Fibroblast of pulmonary artery (primary cell): ENCODE measurements at regions not wholly inside any gene's neighbourhood (a gene's known extent, or its start where the extent isn't known, plus 50 kb on each side); places are given as distances from the start of the nearest gene placed in this dataset.

Source experiments
- DNase-seq: peaks from one replicate; pipeline ENCODE4 v3.0.0-alpha.2; 2010; ENCODE audit warnings: low read depth
- H3K4me3 ChIP-seq: replicated peaks from 2 replicates; pipeline ENCODE4 v1.5.1; 2011; ENCODE audit warnings: low read depth, mild to moderate bottlenecking, control low read depth, low read length, moderate library complexity
- CTCF ChIP-seq: IDR thresholded peaks from 2 replicates; pipeline ENCODE4 v1.5.1; 2011; ENCODE audit warnings: mild to moderate bottlenecking, control low read depth, low read length, inconsistent platforms; ENCODE audit errors: missing control alignments

GRCh38 chr2:147356157-147356556, 488.7 kb upstream of the ACVR2A start:
- no peak overlapping the region for H3K4me3 ChIP-seq
- no peak for DNase-seq
- no peak for TF ChIP-seq CTCF

DNA sequence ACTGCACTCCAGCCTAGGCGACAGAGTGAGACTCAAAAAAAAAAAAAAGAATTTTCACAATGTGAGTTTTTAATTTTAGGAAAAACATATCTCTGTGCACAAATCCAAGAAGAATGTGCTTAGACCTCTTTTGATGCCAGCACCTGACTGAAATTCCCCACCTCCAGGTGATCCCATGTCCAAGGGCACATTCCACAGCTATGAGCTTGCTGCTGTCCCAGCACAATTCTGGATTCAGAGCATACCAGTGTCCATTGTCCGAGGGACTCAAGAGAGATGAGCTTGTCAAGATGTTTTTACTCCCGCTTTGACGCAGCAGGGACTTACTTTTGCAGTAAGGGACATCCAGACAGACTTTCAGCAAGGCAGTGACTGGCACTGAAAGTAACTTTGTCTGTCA, 489.1 kb upstream of the ACVR2A start:
- no peak overlapping the region for H3K4me3 ChIP-seq
- TF ChIP-seq CTCF: no peak
- DNase-seq: no peak

DNA sequence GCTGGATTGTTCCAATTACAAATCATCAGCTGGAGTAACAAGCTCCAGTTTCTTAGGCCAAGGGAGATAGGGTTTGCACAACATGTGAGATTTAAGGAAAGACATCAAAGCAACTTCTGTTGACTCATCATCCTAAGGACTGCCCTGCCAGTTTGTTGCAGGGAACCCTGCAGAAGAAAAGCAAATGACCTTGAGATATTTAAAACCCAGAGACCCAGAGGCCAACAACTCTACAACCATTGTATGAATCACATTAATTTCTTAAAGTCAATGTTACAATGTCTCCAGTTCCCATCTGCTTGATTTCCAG, 491.8 kb upstream of the ACVR2A start:
- no peak for TF ChIP-seq CTCF
- no peak for DNase-seq
- H3K4me3 ChIP-seq: no peak overlapping the region

DNA sequence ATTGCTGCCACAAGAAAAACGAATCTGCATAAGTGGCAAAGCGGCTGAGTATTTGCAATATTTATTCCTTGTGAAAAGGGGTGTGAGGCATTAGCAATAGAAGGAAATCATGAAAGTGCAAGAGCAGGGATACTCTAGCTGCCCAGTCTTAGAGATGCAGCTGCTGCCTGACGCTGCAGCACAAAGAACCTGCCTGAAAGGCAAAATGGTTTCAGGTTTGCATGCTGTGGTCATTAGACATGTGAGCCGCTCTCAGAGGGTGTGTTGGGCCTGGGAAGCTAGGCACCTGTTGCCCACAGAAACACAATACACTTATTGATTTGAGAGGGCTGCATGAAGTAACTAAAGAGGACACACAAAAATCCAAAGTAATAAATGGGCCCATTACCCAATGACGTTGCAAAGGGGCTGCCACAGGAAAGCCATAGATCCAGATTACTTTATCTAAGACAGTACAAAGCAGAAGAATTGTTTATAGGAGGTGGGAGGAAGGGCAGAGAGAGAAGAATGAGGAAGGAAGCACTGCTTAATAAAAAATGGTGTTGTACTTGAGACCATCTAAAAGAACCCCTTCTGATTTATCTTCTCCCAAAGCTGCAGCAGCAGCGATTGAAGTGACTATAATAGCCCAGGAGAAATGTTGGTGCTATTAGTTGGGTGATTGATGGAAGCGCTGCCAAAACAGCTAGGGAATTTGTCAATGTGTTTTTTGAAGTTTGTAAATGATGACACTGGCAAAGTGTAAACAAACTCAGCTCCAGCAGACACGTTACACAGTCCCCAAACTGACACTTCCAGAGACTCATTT, 492.4 kb upstream of the ACVR2A start:
- TF ChIP-seq CTCF: no peak
- no peak overlapping the region for H3K4me3 ChIP-seq
- no peak for DNase-seq

DNA sequence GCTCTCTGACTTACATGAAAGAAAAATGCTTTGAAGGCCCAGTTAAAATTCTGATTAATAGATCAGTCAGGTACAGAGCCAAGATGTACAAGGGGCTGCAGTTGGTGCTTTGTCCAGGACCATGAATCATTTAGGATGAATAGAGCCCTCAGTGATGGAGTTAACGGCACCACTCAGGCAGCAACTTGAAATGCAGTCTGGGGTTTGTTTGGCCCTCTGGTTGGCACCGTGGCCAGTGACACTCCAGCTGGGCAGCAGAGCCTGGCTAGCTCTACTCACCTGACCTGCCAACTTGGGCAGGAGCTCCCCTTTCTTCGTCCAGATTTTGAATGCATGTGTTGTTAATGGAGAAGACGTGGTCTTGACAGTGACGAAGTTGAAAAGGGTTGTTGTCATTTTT, 493.0 kb upstream of the ACVR2A start:
- DNase-seq: no peak
- H3K4me3 ChIP-seq: no peak overlapping the region
- TF ChIP-seq CTCF: no peak

GRCh38 chr2:147348931-147349555, 495.8 kb upstream of the ACVR2A start:
- no peak overlapping the region for H3K4me3 ChIP-seq
- DNase-seq: no peak
- TF ChIP-seq CTCF: no peak

DNA sequence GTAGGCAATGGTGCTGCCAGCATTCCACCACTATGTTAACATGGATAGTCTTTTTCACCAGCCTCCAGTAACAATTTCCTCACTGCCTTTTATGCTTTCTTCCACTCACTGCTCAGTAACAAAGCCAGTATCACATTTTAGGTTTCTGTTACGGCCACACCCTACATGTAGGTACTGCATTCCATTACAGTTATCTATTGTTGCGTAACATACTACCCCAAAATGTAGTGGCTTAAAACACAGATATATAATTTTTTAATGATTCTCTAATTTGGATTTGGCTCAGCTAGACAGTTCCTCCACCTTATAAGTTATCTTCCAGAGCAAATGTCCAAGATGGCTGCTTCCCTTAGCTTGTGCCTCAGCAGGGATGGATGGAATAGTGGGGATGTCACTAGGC, 498.7 kb upstream of the ACVR2A start:
- no peak overlapping the region for H3K4me3 ChIP-seq
- no peak for TF ChIP-seq CTCF
- no peak for DNase-seq
